Fibroblast of pulmonary artery (primary cell): ENCODE measurements at regions not wholly inside any gene's neighbourhood (a gene's known extent, or its start where the extent isn't known, plus 50 kb on each side); places are given as distances from the start of the nearest gene placed in this dataset.
A peak's percentile ranks its signal among the peaks of the same experiment; 100 is the strongest.

Experiments used
- DNase-seq: peaks from one replicate; pipeline ENCODE4 v3.0.0-alpha.2; 2010; ENCODE audit warnings: low read depth
- H3K4me3 ChIP-seq: replicated peaks from 2 replicates; pipeline ENCODE4 v1.5.1; 2011; ENCODE audit warnings: low read depth, mild to moderate bottlenecking, control low read depth, low read length, moderate library complexity
- CTCF ChIP-seq: IDR thresholded peaks from 2 replicates; pipeline ENCODE4 v1.5.1; 2011; ENCODE audit warnings: mild to moderate bottlenecking, control low read depth, low read length, inconsistent platforms; ENCODE audit errors: missing control alignments

- no peak for TF ChIP-seq CTCF
Measured at GRCh38 chr12:105479710-105480109, 149.2 kb downstream of the C12orf75 start.

GRCh38 chr12:105480162-105480561, 149.7 kb downstream of the C12orf75 start:
- TF ChIP-seq CTCF = no peak
- no peak for DNase-seq
- H3K4me3 ChIP-seq = no peak overlapping the region

More at GRCh38 chr12:105479710-105480109, 149.2 kb downstream of the C12orf75 start:
- no peak for DNase-seq
- no peak overlapping the region for H3K4me3 ChIP-seq

GRCh38 chr12:105481392-105482300, 151.2 kb downstream of the C12orf75 start:
- no peak for DNase-seq
- no peak for TF ChIP-seq CTCF
- no peak overlapping the region for H3K4me3 ChIP-seq

- DNase-seq = no peak
- no peak for TF ChIP-seq CTCF
Measured at GRCh38 chr12:105482951-105483350, 152.5 kb downstream of the C12orf75 start.

GRCh38 chr12:105483691-105484090, 153.2 kb downstream of the C12orf75 start:
- DNase-seq = no peak
- no peak overlapping the region for H3K4me3 ChIP-seq
- no peak for TF ChIP-seq CTCF

More at GRCh38 chr12:105482951-105483350, 152.5 kb downstream of the C12orf75 start:
- H3K4me3 ChIP-seq = no peak overlapping the region

- H3K4me3 ChIP-seq = no peak overlapping the region
- DNase-seq = peak; percentile 93
- no peak for TF ChIP-seq CTCF
Measured at GRCh38 chr12:105485321-105485910, 154.9 kb downstream of the C12orf75 start.
